NCI-H1694 (cell line): ENCODE measurements at regions not wholly inside any gene's neighbourhood (a gene's known extent, or its start where the extent isn't known, plus 50 kb on each side); places are given as distances from the start of the nearest gene placed in this dataset.
"Not testable (repeated sequence)": the region's sequence is repeated elsewhere in the genome, so short reads cannot be mapped to it uniquely, and the experiment has no call there.

ENCODE experiments used
- DNase-seq: peaks from one replicate; lab custom pipeline; 2025; lab: John Stamatoyannopoulos, UW

GRCh38 chr14:89743828-89744227 is 210.7 kb downstream of the EFCAB11 start:
- no peak for DNase-seq

GRCh38 chr14:89740241-89740640 is 214.3 kb downstream of the EFCAB11 start:
- no peak for DNase-seq

- DNase-seq = no peak
Measured at GRCh38 chr14:89736881-89737280, 217.6 kb downstream of the EFCAB11 start.

- no peak for DNase-seq
Measured at GRCh38 chr14:89731396-89731933, 223.1 kb downstream of the EFCAB11 start.

GRCh38 chr14:89730687-89731086 is 223.8 kb downstream of the EFCAB11 start:
- no peak for DNase-seq

- DNase-seq = no peak
Measured at GRCh38 chr14:89728964-89729363, 225.6 kb downstream of the EFCAB11 start.

GRCh38 chr14:89726226-89726625 is 228.3 kb downstream of the EFCAB11 start:
- DNase-seq = not testable (repeated sequence)

GRCh38 chr14:89724628-89724960 is 229.9 kb downstream of the EFCAB11 start:
- DNase-seq = no peak

GRCh38 chr14:89723930-89724627 is 230.5 kb downstream of the EFCAB11 start:
- no peak for DNase-seq

- no peak for DNase-seq
Measured at GRCh38 chr14:89721956-89722355, 232.6 kb downstream of the EFCAB11 start.

GRCh38 chr14:89720741-89721729 is 233.5 kb downstream of the EFCAB11 start:
- no peak for DNase-seq

- DNase-seq = no peak
Measured at GRCh38 chr14:89720076-89720687, 234.3 kb downstream of the EFCAB11 start.

GRCh38 chr14:89719366-89720075 is 235.0 kb downstream of the EFCAB11 start:
- DNase-seq = no peak

- DNase-seq = no peak
Measured at GRCh38 chr14:89708982-89709625, 245.4 kb downstream of the EFCAB11 start.

- DNase-seq = no peak
Measured at GRCh38 chr14:89707086-89707485, 247.4 kb downstream of the EFCAB11 start.

- DNase-seq = no peak
Measured at GRCh38 chr14:89702876-89703200, 251.7 kb downstream of the EFCAB11 start.

- DNase-seq = no peak
Measured at GRCh38 chr14:89702073-89702875, 252.3 kb downstream of the EFCAB11 start.

- peak; percentile 36 for DNase-seq
Measured at GRCh38 chr14:89701211-89702043, 253.1 kb downstream of the EFCAB11 start.

- DNase-seq = no peak
Measured at GRCh38 chr14:89700801-89701200, 253.7 kb downstream of the EFCAB11 start.

GRCh38 chr14:89699071-89699470 is 255.5 kb downstream of the EFCAB11 start:
- no peak for DNase-seq
